ENCODE measurements at regions not wholly inside any gene's neighbourhood (a gene's known extent, or its start where the extent isn't known, plus 50 kb on each side); places are given as distances from the start of the nearest gene placed in this dataset.

DNA sequence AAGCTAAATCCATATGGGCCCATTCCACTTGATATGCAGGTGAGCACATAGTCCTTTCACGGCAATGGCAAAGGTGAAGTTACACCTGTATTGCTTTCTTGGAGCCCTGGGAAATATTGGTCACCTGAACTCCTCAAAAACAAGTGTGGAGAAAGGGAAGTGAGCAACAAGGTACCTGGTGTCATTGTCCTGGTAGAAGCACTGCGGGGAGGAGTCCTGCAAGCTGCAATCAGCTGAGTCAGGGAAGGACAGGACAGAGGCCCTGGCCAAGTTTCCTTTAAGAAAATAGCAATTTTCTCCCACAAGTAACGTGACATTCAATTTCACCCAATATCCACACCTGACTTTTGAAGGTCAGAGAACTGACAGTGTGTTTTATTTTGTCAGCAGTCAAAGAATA is 389.1 kb downstream of the IRS2 start:
- intact Hi-C loops (cut with DNase I; ENCODE audit: low total_unique reads), result no loop called here
- Histone ChIP-seq H3K4me3 (no peak overlapping the region), H3K9me3 (no peaks in the 10 kb centered on the region), H3K27ac (no peak overlapping the region), H3K27me3 (no peaks in the 10 kb centered on the region), H3K36me3 (ENCODE audit: low read depth, missing control alignments) (no peaks in the 10 kb centered on the region), H3K4me1 (no peaks in the 10 kb centered on the region)
- no peak for DNase-seq
- WGBS, 2 donors, result 78 to 84% methylated on average over 3 of the region's 3 CpGs
- TF ChIP-seq, protein P1, sequence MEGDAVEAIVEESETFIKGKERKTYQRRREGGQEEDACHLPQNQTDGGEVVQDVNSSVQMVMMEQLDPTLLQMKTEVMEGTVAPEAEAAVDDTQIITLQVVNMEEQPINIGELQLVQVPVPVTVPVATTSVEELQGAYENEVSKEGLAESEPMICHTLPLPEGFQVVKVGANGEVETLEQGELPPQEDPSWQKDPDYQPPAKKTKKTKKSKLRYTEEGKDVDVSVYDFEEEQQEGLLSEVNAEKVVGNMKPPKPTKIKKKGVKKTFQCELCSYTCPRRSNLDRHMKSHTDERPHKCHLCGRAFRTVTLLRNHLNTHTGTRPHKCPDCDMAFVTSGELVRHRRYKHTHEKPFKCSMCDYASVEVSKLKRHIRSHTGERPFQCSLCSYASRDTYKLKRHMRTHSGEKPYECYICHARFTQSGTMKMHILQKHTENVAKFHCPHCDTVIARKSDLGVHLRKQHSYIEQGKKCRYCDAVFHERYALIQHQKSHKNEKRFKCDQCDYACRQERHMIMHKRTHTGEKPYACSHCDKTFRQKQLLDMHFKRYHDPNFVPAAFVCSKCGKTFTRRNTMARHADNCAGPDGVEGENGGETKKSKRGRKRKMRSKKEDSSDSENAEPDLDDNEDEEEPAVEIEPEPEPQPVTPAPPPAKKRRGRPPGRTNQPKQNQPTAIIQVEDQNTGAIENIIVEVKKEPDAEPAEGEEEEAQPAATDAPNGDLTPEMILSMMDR (IDR thresholded peaks at IDR 0.05), result no peak
- TF ChIP-seq POLR2A (IDR thresholded peaks at IDR 0.05), result no peak

DNA sequence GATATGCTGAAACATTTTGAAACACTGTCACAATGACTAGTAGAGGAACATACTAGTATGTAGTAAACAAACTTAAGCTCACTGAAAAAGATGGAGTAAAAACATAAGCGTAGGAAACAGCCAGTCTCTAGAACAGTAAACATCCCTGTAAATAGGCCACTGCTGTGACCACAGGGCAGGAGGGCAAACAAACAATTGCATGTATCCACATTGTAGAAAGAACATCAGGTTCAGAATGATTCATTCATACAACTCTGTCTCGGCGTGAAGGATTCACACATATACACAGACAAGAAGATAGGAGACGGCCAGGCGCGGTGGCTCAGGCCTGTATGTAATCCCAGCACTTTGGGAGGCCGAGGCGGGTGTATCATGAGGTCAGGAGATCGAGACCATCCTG is 390.1 kb downstream of the IRS2 start:
- Histone ChIP-seq H3K4me1 (no peaks in the 10 kb centered on the region), H3K27me3 (no peaks in the 10 kb centered on the region), H3K4me3 (no peak overlapping the region), H3K9me3 (no peaks in the 10 kb centered on the region), H3K36me3 (ENCODE audit: low read depth, missing control alignments) (no peaks in the 10 kb centered on the region), H3K27ac (no peak overlapping the region)
- intact Hi-C loops (cut with DNase I; ENCODE audit: low total_unique reads), result no loop called here
- 67 to 81% methylated on average over 9 of the region's 9 CpGs for WGBS, 2 donors
- DNase-seq, result no peak
- TF ChIP-seq, protein P1 (IDR thresholded peaks at IDR 0.05), result no peak
- no peak for TF ChIP-seq POLR2A (IDR thresholded peaks at IDR 0.05)

DNA sequence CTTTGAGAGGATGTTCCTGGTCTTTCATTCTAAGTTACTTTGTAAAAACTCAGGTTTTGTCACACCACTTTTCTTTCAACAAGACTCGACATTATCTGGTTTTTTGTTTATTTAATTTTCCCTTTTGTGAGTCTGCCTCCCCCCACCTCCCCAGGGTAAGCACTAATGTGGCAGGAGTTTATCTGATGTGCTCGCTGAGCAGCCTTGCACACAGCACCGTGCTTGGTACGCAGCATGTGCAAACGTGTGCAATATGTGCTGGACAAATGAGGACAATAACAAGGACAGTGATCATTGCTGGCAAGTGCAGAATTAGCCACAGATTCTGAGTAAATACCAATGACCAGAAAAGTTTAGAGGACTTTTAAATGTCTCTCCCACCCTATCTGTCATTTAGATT is 391.4 kb downstream of the IRS2 start:
- no peak overlapping the region for H3K4me3 ChIP-seq
- H3K36me3 ChIP-seq (ENCODE audit: low read depth, missing control alignments), result no peaks in the 10 kb centered on the region
- no peaks in the 10 kb centered on the region for H3K9me3 ChIP-seq
- intact Hi-C loops (cut with DNase I; ENCODE audit: low total_unique reads), result no loop called here
- no peaks in the 10 kb centered on the region for H3K27me3 ChIP-seq
- no peak for TF ChIP-seq POLR2A (IDR thresholded peaks at IDR 0.05)
- TF ChIP-seq, protein P1 (IDR thresholded peaks at IDR 0.05), result no peak
- WGBS, 2 donors, result 68 to 72% methylated on average over 5 of the region's 5 CpGs
- DNase-seq, result no peak
- no peak overlapping the region for H3K27ac ChIP-seq
- no peaks in the 10 kb centered on the region for H3K4me1 ChIP-seq

DNA sequence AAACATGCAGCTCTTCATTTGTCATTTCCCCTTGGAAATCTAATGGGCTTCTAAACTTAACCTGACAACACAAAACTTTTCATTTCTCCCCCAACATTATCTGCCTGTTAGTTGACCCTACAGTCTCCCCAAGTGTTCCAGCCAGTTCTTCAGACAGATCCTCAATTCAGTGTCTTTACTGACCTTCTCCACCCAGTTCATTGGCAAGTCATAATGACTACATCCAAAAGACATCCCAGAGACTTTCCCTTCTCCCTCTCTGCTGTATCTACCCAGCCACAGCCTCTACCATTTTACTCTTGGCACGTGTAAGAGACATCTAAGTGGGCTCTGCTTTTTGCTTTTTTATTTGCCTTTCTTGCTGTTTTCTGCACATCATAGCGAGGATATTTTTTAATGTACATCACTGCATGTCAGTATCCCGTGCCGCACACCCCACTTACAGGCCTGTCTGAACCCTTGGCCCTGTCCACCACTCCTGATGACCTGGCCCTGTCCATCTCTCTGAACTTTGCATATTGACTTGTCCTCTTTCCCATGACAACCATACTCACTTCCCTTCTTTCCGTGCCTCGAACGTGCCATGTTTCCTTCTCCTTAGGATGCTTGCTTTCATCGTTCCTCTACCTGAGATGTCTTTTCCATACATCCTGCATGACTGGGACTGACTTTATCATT is 391.9 kb downstream of the IRS2 start:
- intact Hi-C loops (cut with DNase I; ENCODE audit: low total_unique reads), result no loop called here
- no peaks in the 10 kb centered on the region for H3K36me3 ChIP-seq (ENCODE audit: low read depth, missing control alignments)
- no peak overlapping the region for H3K4me3 ChIP-seq
- H3K4me1 ChIP-seq, result no peaks in the 10 kb centered on the region
- H3K27me3 ChIP-seq, result no peaks in the 10 kb centered on the region
- no peaks in the 10 kb centered on the region for H3K9me3 ChIP-seq
- TF ChIP-seq, protein P1 (IDR thresholded peaks at IDR 0.05), result no peak
- no peak for TF ChIP-seq POLR2A (IDR thresholded peaks at IDR 0.05)
- no peak overlapping the region for H3K27ac ChIP-seq
- DNase-seq, result no peak
- 93 to 94% methylated on average over 8 of the region's 8 CpGs for WGBS, 2 donors

DNA sequence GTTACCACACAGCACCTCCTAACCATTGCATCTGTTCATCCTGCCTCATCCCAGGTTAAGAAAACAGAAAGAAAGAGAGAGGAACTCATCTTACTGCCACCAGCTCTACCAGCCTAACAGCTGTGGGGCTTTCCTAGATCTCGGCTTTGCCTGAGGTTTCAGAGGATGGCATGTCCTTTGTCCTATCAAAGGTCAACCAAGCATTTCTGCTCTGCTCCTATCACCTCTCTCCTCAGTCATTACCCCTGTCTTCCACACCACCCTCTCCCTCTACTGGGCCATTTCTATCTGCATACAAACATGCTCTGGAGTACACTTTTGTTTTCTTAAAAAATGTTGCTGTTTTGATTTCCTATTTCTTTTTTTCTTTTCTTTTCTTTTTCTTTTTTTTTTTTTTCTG is 393.3 kb downstream of the IRS2 start:
- no peak for TF ChIP-seq POLR2A (IDR thresholded peaks at IDR 0.05)
- TF ChIP-seq, protein P1 (IDR thresholded peaks at IDR 0.05), result no peak
- Histone ChIP-seq H3K27me3 (no peaks in the 10 kb centered on the region), H3K4me3 (no peak overlapping the region), H3K36me3 (ENCODE audit: low read depth, missing control alignments) (no peaks in the 10 kb centered on the region), H3K27ac (no peak overlapping the region), H3K9me3 (no peaks in the 10 kb centered on the region), H3K4me1 (no peaks in the 10 kb centered on the region)
- WGBS, 2 donors, result 80 to 84% methylated on average over 1 of the region's 1 CpG
- intact Hi-C loops (cut with DNase I; ENCODE audit: low total_unique reads), result no loop called here
- no peak for DNase-seq
